ENCODE measurements at regions not wholly inside any gene's neighbourhood (a gene's known extent, or its start where the extent isn't known, plus 50 kb on each side); places are given as distances from the start of the nearest gene placed in this dataset.

- no peaks in the 10 kb centered on the region for H3K9me2 ChIP-seq
- 24% methylated on average over 1 of the region's 1 CpG for WGBS (ENCODE audit: low lambda C conversion rate)
Measured at GRCh38 chr3:69524816-69525215, 138.9 kb upstream of the FRMD4B start.

GRCh38 chr3:69521286-69521685 lies 135.4 kb upstream of the FRMD4B start:
- no peak for DNase-seq
- no peaks in the 10 kb centered on the region; a peak in 1 of 4 replicates for H3K4me1 ChIP-seq (ENCODE audit: control insufficient read depth in 1 of 2, insufficient read depth in 2 of 2, low read depth in 1 of 2, low read length in 1 of 2)
- H3K9me2 ChIP-seq = no peaks in the 10 kb centered on the region
- no peaks in the 10 kb centered on the region for H3K9me3 ChIP-seq
- ChIA-PET CTCF (no interaction called here), POLR2A (no interaction called here)
- H2AFZ ChIP-seq (ENCODE audit: low read depth) = no peak overlapping the region
- no peak overlapping the region for H3K4me3 ChIP-seq (ENCODE audit: low read depth in 2 of 2, low read length in 1 of 2)
- no peak overlapping the region for H3K27ac ChIP-seq (ENCODE audit: low read depth in 2 of 2, low read length in 1 of 2)
- H3K27me3 ChIP-seq (ENCODE audit: insufficient read depth) = no peaks in the 10 kb centered on the region
- no peak overlapping the region for H3K4me2 ChIP-seq
- no peaks in the 10 kb centered on the region for H3K36me3 ChIP-seq (replicated peaks in 1 of 2; ENCODE audit: control insufficient read depth in 1 of 2, insufficient read depth in 2 of 2, low read length in 1 of 2)
- no peaks in the 10 kb centered on the region for H4K20me1 ChIP-seq (ENCODE audit: insufficient read depth)
- H3K79me2 ChIP-seq (ENCODE audit: insufficient read depth) = no peaks in the 10 kb centered on the region
- TF ChIP-seq EP300 (IDR thresholded peaks at IDR 0.05; ENCODE audit: borderline replicate concordance in 1 of 2, low read depth in 1 of 2, low read length in 1 of 2) (no peak), RXRA (IDR thresholded peaks at IDR 0.05; ENCODE audit: borderline replicate concordance, low read depth) (no peak), RAD21 (IDR thresholded peaks at IDR 0.05; ENCODE audit: low read length) (no peak)
- H3K9ac ChIP-seq = no peak overlapping the region
- H3F3A ChIP-seq (replicated peaks; ENCODE audit: insufficient read depth) = no peaks in the 10 kb centered on the region

More at GRCh38 chr3:69524816-69525215, 138.9 kb upstream of the FRMD4B start:
- ChIA-PET POLR2A (no interaction called here), CTCF (interaction anchor here (1.4 kb wide), 1 partner anchor 138 kb away, joined by 5 read pairs; no protein-coding TSS in a partner anchor)
- Histone ChIP-seq H3K9me3 (no peaks in the 10 kb centered on the region), H3K79me2 (ENCODE audit: insufficient read depth) (no peaks in the 10 kb centered on the region), H3F3A (replicated peaks; ENCODE audit: insufficient read depth) (no peaks in the 10 kb centered on the region), H3K36me3 (replicated peaks in 1 of 2; ENCODE audit: control insufficient read depth in 1 of 2, insufficient read depth in 2 of 2, low read length in 1 of 2) (no peaks in the 10 kb centered on the region), H4K20me1 (ENCODE audit: insufficient read depth) (no peaks in the 10 kb centered on the region), H3K4me3 (ENCODE audit: low read depth in 2 of 2, low read length in 1 of 2) (no peak overlapping the region), H3K4me1 (ENCODE audit: control insufficient read depth in 1 of 2, insufficient read depth in 2 of 2, low read depth in 1 of 2, low read length in 1 of 2) (no peaks in the 10 kb centered on the region; a peak in 1 of 4 replicates), H3K27ac (ENCODE audit: low read depth in 2 of 2, low read length in 1 of 2) (no peak overlapping the region), H2AFZ (ENCODE audit: low read depth) (no peak overlapping the region), H3K9ac (no peak overlapping the region), H3K4me2 (no peak overlapping the region), H3K27me3 (ENCODE audit: insufficient read depth) (peaks cover 7% of the 10 kb centered on the region; the same call in 1 of the 2 replicates)
- DNase-seq = no peak
- no peak for TF ChIP-seq TAF1 (IDR thresholded peaks at IDR 0.05; ENCODE audit: borderline replicate concordance, low read depth, low read length)
- TF ChIP-seq FOXJ3 (CRISPR knock-in tag; IDR thresholded peaks at IDR 0.05) = no peak
- no peak for TF ChIP-seq EP300 (IDR thresholded peaks at IDR 0.05; ENCODE audit: borderline replicate concordance in 1 of 2, low read depth in 1 of 2, low read length in 1 of 2)
- TF ChIP-seq PBX3 (IDR thresholded peaks at IDR 0.05) = no peak
- TF ChIP-seq YY1 (IDR thresholded peaks at IDR 0.05; ENCODE audit: low read depth) = no peak
- no peak for TF ChIP-seq NRF1 (IDR thresholded peaks at IDR 0.05; ENCODE audit: low read depth, low read length)

GRCh38 chr3:69511361-69511760 lies 125.5 kb upstream of the FRMD4B start:
- POLR2A ChIA-PET = no interaction called here
- no peak overlapping the region for H3K27ac ChIP-seq (ENCODE audit: low read depth in 2 of 2, low read length in 1 of 2)
- 40% methylated on average over 4 of the region's 4 CpGs for WGBS (ENCODE audit: low lambda C conversion rate)
- no peak overlapping the region for H2AFZ ChIP-seq (ENCODE audit: low read depth)
- no peaks in the 10 kb centered on the region; the same call in 1 of the 2 replicates for H3K9me3 ChIP-seq
- H3K4me2 ChIP-seq = no peak overlapping the region
- H4K20me1 ChIP-seq (ENCODE audit: insufficient read depth) = no peaks in the 10 kb centered on the region
- DNase-seq = no peak
- no peaks in the 10 kb centered on the region; a peak in 1 of 4 replicates for H3K4me1 ChIP-seq (ENCODE audit: control insufficient read depth in 1 of 2, insufficient read depth in 2 of 2, low read depth in 1 of 2, low read length in 1 of 2)
- H3K27me3 ChIP-seq (ENCODE audit: insufficient read depth) = no peaks in the 10 kb centered on the region
- H3K4me3 ChIP-seq (ENCODE audit: low read depth in 2 of 2, low read length in 1 of 2) = no peak overlapping the region
- no peaks in the 10 kb centered on the region for H3K36me3 ChIP-seq (replicated peaks in 1 of 2; ENCODE audit: control insufficient read depth in 1 of 2, insufficient read depth in 2 of 2, low read length in 1 of 2)
- H3F3A ChIP-seq (replicated peaks; ENCODE audit: insufficient read depth) = no peaks in the 10 kb centered on the region
- H3K9ac ChIP-seq = no peak overlapping the region
- CTCF ChIA-PET = interaction anchor here (1.1 to 1.9 kb wide), 2 partner anchors 18 to 60 kb away, joined by 3 to 4 read pairs; no protein-coding TSS in a partner anchor
- no peaks in the 10 kb centered on the region for H3K79me2 ChIP-seq (ENCODE audit: insufficient read depth)
- H3K9me2 ChIP-seq = no peaks in the 10 kb centered on the region
- TF ChIP-seq FOXM1 (IDR thresholded peaks at IDR 0.05; ENCODE audit: low read depth) = no peak
- TF ChIP-seq USF2 (IDR thresholded peaks at IDR 0.05; ENCODE audit: borderline replicate concordance, low read depth, low read length) = no peak
- no peak for TF ChIP-seq NFIC (IDR thresholded peaks at IDR 0.05; ENCODE audit: borderline replicate concordance)
- no peak for TF ChIP-seq MEF2A (IDR thresholded peaks at IDR 0.05; ENCODE audit: borderline replicate concordance, low read depth)
- TF ChIP-seq REST (IDR thresholded peaks at IDR 0.05; ENCODE audit: low read depth, low read length) = no peak
- TF ChIP-seq GATA2 (CRISPR knock-in tag; IDR thresholded peaks at IDR 0.05) = no peak
- no peak for TF ChIP-seq GABPA (IDR thresholded peaks at IDR 0.05; ENCODE audit: low read depth)
- TF ChIP-seq RAD21 (IDR thresholded peaks at IDR 0.05; ENCODE audit: low read length) = no peak
- TF ChIP-seq IRF3 (IDR thresholded peaks at IDR 0.05; ENCODE audit: low read depth, low read length) = no peak

Data from SK-N-SH (cell line).